BJ (cell line): ENCODE measurements at regions not wholly inside any gene's neighbourhood (a gene's known extent, or its start where the extent isn't known, plus 50 kb on each side); places are given as distances from the start of the nearest gene placed in this dataset.
"Not testable (repeated sequence)": the region's sequence is repeated elsewhere in the genome, so short reads cannot be mapped to it uniquely, and the experiment has no call there.

Experiments
- CTCF ChIA-PET: fragments of 350-600 bp; formaldehyde crosslinking; extraction: SDS; loops from one replicate; lab custom pipeline; 2021; ENCODE audit warnings: antibody characterized with exemption, inconsistent platforms; lab: Yijun Ruan, JAX
- POLR2A ChIA-PET: fragments of 300-600 bp; sonication (Branson Sonifier 250); formaldehyde crosslinking; extraction: SDS; loops from one replicate; lab custom pipeline; 2021; ENCODE audit warnings: antibody characterized with exemption; lab: Charles Lee
- DNase-seq: peaks from one replicate; pipeline ENCODE4 v3.0.0-alpha.2; 2011; ENCODE audit warnings: low read depth
- H3K27me3 ChIP-seq: 2 replicates; pipeline ENCODE4 v1.6.0; 2011; ENCODE audit warnings: low read length; ENCODE audit not compliant: control insufficient read depth, insufficient read depth
- H3K36me3 ChIP-seq: 2 replicates; pipeline ENCODE4 v1.5.1; 2011; ENCODE audit warnings: low read length; ENCODE audit not compliant: control insufficient read depth, insufficient read depth
- H3K4me3 ChIP-seq: 2 replicates; pipeline ENCODE4 v1.5.1; 2011; ENCODE audit warnings: low read depth, mild to moderate bottlenecking, control low read depth, low read length
- TF ChIP-seq, protein P1 (sequence below): IDR thresholded peaks from 2 replicates; pipeline ENCODE4 v1.5.1; 2011; ENCODE audit warnings: low read depth, mild to moderate bottlenecking, control low read depth, inconsistent platforms, low read length, moderate library complexity; ENCODE audit not compliant: insufficient read depth

DNA sequence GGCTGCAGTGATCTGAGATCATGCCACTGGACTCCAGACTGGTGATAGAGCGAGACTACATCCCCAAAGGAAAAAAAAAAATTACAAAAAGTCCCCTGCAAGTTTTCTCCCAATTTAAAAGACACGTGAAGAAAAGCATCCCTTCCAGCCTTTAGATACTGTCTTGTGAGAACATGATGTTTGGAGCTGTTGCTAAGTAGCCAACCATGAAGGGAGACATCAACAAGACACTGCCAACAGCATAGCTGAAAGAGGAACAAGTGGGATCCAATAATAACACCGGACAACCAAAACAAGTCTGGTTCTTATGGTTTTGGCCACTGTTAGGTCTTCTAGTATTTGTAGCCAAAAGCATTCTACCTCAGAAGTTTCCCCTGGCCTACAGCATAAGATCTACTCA lies 118.9 kb upstream of the CCDC180 start:
- no peaks in the 10 kb centered on the region for H3K36me3 ChIP-seq
- TF ChIP-seq, protein P1, sequence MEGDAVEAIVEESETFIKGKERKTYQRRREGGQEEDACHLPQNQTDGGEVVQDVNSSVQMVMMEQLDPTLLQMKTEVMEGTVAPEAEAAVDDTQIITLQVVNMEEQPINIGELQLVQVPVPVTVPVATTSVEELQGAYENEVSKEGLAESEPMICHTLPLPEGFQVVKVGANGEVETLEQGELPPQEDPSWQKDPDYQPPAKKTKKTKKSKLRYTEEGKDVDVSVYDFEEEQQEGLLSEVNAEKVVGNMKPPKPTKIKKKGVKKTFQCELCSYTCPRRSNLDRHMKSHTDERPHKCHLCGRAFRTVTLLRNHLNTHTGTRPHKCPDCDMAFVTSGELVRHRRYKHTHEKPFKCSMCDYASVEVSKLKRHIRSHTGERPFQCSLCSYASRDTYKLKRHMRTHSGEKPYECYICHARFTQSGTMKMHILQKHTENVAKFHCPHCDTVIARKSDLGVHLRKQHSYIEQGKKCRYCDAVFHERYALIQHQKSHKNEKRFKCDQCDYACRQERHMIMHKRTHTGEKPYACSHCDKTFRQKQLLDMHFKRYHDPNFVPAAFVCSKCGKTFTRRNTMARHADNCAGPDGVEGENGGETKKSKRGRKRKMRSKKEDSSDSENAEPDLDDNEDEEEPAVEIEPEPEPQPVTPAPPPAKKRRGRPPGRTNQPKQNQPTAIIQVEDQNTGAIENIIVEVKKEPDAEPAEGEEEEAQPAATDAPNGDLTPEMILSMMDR: no peak
- no peaks in the 10 kb centered on the region for H3K27me3 ChIP-seq
- no peak overlapping the region for H3K4me3 ChIP-seq
- ChIA-PET CTCF (no interaction called here), POLR2A (no interaction called here)
- DNase-seq: no peak

DNA sequence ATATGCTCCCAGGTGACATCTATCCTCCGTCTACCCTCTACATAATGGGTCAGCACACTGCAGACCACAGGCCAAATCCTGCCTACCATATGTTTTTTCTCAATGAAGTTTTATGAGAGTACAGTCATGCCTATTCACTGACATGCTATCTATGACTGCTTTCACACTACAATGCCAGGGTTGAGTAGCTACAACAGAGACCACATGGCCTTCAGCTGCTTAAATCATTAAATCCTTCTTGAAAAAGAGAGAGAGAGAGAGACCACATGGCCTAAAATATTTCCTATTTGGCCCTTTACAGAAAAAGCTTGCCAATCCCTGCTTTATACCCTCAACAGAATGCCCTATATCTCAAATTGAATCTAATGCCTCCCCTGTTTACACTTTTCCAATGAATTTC lies 119.8 kb upstream of the CCDC180 start:
- CTCF ChIA-PET: interaction anchor here (1.4 kb wide), 1 partner anchor 331 kb away, joined by 5 read pairs; no protein-coding TSS in a partner anchor
- H3K4me3 ChIP-seq, DNase-seq, H3K27me3 ChIP-seq, H3K36me3 ChIP-seq, POLR2A ChIA-PET: not testable (repeated sequence)

DNA sequence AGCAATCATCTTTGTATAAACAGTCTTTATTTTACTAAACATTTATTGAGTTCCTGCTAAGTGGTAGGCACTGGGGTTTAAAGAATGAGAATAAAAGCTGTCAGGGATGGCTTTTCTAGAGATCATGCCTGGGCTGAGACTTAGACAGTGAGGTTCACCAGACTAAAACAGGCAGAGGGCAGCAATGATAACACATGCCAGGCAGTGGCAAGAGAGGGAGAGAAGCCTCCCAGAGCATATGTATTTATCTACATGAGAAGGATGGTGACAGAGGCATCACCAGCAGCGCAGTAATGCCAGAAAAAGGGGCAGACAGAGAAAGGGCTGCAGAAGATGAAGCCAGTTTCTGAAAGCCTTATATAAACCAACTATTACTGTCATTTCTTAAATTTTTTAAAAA lies 121.0 kb upstream of the CCDC180 start:
- CTCF ChIA-PET: interaction anchor here (1.0 to 1.4 kb wide), 2 partner anchors 14 to 330 kb away, joined by 3 to 5 read pairs; no protein-coding TSS in a partner anchor
- TF ChIP-seq, protein P1: no peak
- Histone ChIP-seq H3K36me3 (no peaks in the 10 kb centered on the region), H3K4me3 (no peak overlapping the region), H3K27me3 (no peaks in the 10 kb centered on the region)
- POLR2A ChIA-PET: no interaction called here
- DNase-seq: no peak

DNA sequence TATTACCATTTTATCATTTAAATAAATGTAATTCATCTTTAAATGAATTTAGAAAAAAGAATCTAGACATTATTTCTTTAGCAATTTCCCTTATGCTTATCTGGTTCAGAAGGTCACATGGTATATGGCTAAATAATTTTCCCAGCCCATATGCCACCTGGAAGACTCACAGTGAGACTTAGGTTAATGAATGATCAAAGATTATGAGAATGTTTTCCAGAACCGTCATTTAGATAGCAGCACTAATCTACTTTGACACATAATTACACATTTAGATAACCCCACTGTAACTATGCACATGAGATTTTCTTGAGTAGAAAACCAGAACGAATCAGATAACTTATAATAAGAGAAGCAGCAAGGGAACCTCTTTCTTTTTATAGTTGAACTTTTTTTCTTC lies 124.9 kb upstream of the CCDC180 start:
- H3K27me3 ChIP-seq, H3K36me3 ChIP-seq, POLR2A ChIA-PET, DNase-seq, H3K4me3 ChIP-seq, CTCF ChIA-PET: not testable (repeated sequence)

DNA sequence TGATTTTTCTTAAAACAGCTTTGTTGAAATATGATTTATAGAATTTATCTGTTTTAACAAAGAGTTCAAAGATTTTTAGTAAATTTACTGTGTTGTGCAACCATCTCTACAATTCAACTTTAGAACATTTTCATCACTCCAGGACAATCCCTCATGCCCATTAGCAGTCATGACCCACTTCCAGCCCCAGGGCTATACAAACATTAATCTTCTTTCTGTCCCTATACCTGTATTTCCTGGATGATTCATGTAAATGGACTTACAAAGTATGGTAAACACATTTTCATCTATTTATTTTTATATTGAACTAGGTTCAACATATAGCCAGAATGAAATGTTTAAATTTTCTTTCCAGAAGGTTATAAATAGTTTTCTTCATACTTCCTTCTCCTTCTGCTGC lies 127.8 kb upstream of the CCDC180 start:
- TF ChIP-seq, protein P1: no peak
- no peak for DNase-seq
- no peak overlapping the region for H3K4me3 ChIP-seq
- no peaks in the 10 kb centered on the region for H3K36me3 ChIP-seq
- no peaks in the 10 kb centered on the region for H3K27me3 ChIP-seq
- POLR2A ChIA-PET: no interaction called here
- CTCF ChIA-PET: no interaction called here

DNA sequence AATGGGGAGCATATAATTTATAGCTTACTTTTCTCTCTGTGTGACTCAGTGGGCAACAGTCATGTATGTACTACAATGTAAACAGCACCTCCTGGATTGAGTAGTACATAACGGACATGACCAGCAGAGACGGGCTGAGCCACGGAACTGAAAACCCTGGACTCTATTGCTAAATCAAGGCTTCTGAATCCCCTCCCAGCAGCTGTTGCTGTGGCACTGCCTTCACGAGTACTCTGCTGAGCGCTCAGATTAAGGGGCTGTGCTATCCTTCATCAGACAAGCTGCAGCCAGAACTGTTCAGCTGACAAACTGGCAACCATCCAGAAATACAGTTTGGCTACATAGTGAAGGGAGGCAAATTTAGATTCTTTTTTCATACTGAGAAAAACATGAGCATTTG lies 131.3 kb upstream of the CCDC180 start:
- TF ChIP-seq, protein P1: no peak
- no peak overlapping the region for H3K4me3 ChIP-seq
- H3K36me3 ChIP-seq: no peaks in the 10 kb centered on the region
- H3K27me3 ChIP-seq: no peaks in the 10 kb centered on the region
- ChIA-PET POLR2A (no interaction called here), CTCF (no interaction called here)
- no peak for DNase-seq

DNA sequence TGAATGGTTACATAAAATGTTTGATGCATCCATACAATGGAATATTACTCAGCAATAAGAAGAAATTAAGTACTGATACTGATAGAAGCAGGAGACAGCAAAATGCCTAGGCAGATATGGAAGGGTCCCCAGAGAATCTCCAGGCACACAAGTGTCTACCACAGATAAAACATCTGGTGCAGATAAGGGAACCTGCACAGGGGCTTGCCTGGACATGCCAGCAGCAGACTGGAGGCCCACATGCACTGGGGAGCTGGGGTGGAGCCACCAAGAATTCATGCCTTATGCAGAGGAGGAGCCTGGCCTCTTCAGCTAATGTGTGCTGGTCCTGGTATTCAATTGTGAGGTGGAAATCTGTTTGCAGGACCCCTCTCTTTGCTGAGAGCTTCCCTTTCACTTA lies 129.2 kb upstream of the CTSV start:
- H3K36me3 ChIP-seq, H3K27me3 ChIP-seq, H3K4me3 ChIP-seq, DNase-seq, POLR2A ChIA-PET, CTCF ChIA-PET: not testable (repeated sequence)

DNA sequence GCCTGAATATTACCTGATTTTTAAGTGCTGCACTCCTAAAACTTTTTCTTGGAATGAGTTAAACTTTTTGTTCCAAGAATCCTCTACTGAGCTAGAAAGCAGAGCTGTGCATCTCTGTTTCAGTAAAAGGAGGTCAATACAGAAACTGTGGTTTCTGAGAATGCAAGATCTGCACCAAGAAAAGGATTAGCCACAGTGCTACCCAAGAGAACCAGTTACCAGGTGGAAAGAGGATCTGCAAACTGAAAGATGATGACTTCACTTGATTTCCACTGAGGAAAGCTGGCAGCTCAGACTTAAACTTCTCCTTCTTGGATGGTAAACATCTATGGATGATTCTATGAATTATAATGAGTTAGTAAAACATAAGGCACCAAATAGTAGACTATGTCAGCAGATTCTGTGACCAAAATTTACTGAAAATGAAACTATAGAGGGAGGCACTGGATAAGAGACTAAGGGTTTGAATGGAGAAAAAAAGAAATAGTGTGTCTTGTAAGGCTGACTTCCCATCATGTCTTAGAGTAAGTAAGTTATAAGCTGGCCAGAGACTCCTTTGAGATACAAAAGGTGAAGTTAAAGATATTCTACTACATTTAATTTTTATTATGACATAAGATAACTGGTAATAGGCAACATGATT lies 127.7 kb upstream of the CTSV start:
- POLR2A ChIA-PET, H3K27me3 ChIP-seq, H3K4me3 ChIP-seq, DNase-seq, H3K36me3 ChIP-seq, CTCF ChIA-PET: not testable (repeated sequence)
